ENCODE measurements at regions not wholly inside any gene's neighbourhood (a gene's known extent, or its start where the extent isn't known, plus 50 kb on each side); places are given as distances from the start of the nearest gene placed in this dataset.

GRCh38 chr3:40961104-40961857 is 238.0 kb upstream of the CTNNB1 start:
- TF ChIP-seq, protein P1, sequence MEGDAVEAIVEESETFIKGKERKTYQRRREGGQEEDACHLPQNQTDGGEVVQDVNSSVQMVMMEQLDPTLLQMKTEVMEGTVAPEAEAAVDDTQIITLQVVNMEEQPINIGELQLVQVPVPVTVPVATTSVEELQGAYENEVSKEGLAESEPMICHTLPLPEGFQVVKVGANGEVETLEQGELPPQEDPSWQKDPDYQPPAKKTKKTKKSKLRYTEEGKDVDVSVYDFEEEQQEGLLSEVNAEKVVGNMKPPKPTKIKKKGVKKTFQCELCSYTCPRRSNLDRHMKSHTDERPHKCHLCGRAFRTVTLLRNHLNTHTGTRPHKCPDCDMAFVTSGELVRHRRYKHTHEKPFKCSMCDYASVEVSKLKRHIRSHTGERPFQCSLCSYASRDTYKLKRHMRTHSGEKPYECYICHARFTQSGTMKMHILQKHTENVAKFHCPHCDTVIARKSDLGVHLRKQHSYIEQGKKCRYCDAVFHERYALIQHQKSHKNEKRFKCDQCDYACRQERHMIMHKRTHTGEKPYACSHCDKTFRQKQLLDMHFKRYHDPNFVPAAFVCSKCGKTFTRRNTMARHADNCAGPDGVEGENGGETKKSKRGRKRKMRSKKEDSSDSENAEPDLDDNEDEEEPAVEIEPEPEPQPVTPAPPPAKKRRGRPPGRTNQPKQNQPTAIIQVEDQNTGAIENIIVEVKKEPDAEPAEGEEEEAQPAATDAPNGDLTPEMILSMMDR (IDR thresholded peaks at IDR 0.05), result no peak

DNA sequence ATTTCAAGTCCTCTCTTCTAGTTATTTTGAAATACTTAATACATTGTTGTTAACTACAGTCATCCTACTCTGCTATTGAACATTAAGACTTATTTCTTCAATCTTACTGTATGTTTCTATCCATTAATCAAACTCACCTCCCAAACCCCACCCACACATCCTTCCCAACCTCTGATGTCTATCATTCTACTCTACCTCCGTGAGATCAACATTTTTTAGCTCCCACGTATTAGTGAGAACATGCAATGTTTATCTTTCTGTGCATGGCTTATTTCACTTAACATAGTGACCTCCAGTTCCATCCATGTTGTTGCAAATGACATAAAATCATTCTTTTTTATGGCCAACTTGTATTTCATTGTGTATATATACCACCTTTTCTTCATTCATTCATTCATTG is 236.6 kb upstream of the CTNNB1 start:
- TF ChIP-seq, protein P1 (IDR thresholded peaks at IDR 0.05), result no peak

DNA sequence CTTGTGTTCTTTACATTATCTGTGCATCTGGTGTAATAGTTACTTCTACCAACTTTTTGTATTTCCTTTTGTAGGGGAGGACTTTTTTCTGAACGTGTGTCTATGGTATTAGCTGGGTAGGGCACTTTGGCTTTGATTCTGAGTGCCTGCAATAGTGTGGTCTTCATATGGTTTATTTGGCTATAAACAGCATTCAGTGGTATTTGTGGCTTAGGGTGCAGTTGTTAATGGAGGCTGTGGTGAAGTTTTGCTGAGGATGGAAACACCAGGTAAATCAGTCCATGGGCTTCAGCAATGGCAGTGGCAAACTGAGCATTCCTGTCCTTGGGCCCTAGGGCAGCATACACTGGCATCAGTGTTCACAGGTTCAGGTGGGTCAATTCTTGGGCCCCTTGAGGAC is 230.6 kb upstream of the CTNNB1 start:
- TF ChIP-seq, protein P1 (IDR thresholded peaks at IDR 0.05), result no peak

GRCh38 chr3:40969341-40969740 is 230.0 kb upstream of the CTNNB1 start:
- TF ChIP-seq, protein P1 (IDR thresholded peaks at IDR 0.05), result no peak

DNA sequence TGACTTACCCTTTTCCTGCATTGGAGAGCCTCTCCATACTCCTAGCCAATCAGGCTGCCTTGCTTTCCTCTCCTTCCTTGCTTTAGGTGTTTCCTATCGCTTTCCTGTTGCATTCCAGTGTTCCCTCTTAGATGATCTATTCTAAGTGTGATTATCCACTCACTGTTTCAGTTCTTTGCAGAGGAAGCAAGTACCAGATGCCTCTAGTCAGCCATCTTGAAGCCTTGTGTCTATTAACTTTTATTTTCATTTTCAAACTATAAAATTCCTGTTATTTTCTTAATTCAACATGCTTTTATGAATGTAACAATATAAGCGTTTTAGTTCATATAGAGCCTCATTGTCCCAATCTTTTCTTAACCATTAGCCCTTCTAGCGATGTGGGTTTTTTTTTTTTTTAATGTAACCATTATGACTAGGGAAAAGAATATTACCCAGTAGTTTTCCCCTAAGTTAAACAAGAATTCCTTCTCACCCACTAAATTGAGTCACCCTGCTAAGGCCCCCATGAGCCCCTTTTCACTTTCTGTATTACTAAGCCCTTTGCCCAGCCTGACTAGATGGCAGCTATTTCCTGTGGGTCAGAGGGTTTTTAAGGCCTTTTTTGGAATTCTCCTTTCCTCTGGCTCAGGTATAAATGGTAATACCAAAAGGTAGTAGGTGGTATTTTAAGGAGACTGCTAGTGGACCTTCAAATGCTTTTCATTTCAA is 229.4 kb upstream of the CTNNB1 start:
- TF ChIP-seq, protein P1 (IDR thresholded peaks at IDR 0.05), result no peak

DNA sequence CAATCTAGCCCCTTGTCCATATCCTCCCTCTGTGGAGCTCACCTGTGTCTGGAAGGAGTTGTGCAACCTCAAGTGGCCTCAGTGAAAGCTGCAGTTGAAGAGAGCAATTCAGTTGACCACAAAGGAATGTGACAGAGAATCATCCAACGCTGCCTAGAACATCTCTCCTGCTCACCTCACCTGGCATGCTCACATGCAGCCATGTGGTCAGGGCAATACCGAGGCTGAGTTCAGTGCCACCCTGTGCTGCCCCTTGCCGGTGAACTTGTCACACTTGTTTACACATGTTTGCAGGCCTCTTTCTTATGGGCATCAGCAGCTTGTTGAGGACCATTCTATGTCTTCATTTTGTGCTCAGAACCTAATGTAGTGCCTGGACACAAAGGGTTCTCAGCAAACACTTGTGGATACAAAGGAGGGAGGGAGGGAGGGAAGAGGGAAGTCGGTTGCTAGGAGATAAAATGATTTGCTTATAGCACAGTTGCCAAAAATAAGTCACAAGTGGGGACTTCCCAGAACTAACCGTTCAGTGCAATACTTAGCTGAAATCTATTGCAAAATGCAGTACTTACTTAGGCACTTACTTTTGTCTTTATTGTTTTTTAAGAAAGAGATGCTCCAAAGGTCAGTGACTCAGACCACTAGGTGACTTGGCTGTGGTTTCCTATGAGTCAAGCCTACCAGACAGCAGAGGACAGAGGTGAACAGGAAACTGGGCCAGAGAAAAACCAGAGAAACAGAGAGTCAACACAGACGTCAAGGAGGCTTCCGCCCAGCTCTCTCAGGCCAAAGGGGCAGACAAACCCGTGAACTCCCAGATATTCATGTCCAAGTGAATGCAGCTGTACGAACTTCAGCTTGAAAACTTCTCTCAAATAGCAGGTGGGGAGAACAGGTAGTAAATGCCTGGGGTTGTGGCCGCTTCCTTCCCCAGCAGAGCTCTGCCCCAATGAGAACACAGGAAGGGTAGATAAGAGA is 227.8 kb upstream of the CTNNB1 start:
- TF ChIP-seq, protein P1 (IDR thresholded peaks at IDR 0.05), result no peak

DNA sequence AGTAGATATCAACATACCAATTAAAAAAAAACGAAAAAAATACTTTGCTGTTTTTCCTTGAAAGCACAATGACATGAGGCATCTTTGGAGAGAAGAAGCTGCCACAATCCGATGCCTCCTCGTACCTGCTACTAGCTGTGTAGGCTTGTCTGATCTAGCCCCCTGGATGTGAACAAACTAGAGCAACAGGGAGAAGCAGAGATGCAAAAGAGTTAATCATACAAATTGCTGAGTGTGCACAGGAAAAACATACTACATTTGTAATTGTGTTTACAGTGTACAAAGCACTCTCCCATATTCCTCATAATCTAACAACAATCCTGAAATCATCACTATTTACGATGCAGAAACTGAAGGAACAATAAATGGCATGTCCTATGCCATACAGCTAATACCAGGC is 227.0 kb upstream of the CTNNB1 start:
- TF ChIP-seq, protein P1 (IDR thresholded peaks at IDR 0.05), result no peak

All from LNCAP (cell line).